ENCODE measurements at regions not wholly inside any gene's neighbourhood (a gene's known extent, or its start where the extent isn't known, plus 50 kb on each side); places are given as distances from the start of the nearest gene placed in this dataset.

GRCh38 chr2:228916416-228917090, 354.5 kb downstream of the PID1 start:
- TF ChIP-seq CTCF (IDR thresholded peaks at IDR 0.05) (no peak), POLR2AphosphoS5 (IDR thresholded peaks at IDR 0.05) (no peak)
